A673 (cell line): ENCODE measurements at regions not wholly inside any gene's neighbourhood (a gene's known extent, or its start where the extent isn't known, plus 50 kb on each side); places are given as distances from the start of the nearest gene placed in this dataset.

Experiments
- BruUV-seq: library from RNA; stranded (reverse); fragments of 400-500 nt; replicated peaks from 2 replicates; lab custom pipeline; 2021; lab: Mats Ljungman, UMichigan
- CTCF ChIA-PET: fragments of 300-600 bp; sonication (Branson Sonifier 250); formaldehyde crosslinking; loops from one replicate; lab custom pipeline; 2022; ENCODE audit warnings: antibody characterized with exemption; lab: Charles Lee
- POLR2A ChIA-PET: fragments of 300-600 bp; sonication (Branson Sonifier 250); formaldehyde crosslinking; loops from one replicate; lab custom pipeline; 2022; ENCODE audit warnings: antibody characterized with exemption; ENCODE audit not compliant: low non-redundant PET; lab: Charles Lee
- DNase-seq: peaks from one replicate; pipeline ENCODE4 v3.0.0-alpha.2; 2015; ENCODE audit warnings: low spot score
- H3K27ac ChIP-seq: fragments of 200-600 bp; sonication (generic); 2 replicates; pipeline ENCODE4 v1.5.1; 2016; ENCODE audit warnings: mixed run types, low read depth, mild to moderate bottlenecking, mixed read lengths, antibody characterized with exemption, low read length; ENCODE audit not compliant: poor library complexity, severe bottlenecking
- H3K27me3 ChIP-seq: fragments of 200-600 bp; sonication (generic); replicated peaks from 2 replicates; pipeline ENCODE4 v1.6.1; 2017; ENCODE audit warnings: mixed run types, low read depth, mild to moderate bottlenecking, mixed read lengths, antibody characterized with exemption, low read length; ENCODE audit not compliant: insufficient read depth, poor library complexity
- H3K36me3 ChIP-seq: fragments of 200-600 bp; sonication (generic); 2 replicates; pipeline ENCODE4 v1.6.1; 2016; ENCODE audit warnings: mixed run types, mild to moderate bottlenecking, mixed read lengths, antibody characterized with exemption, low read length; ENCODE audit not compliant: insufficient read depth, poor library complexity, severe bottlenecking
- H3K4me1 ChIP-seq: fragments of 200-600 bp; sonication (generic); 2 replicates; pipeline ENCODE4 v1.6.1; 2017; ENCODE audit warnings: mixed run types, mild to moderate bottlenecking, mixed read lengths, antibody characterized with exemption, low read length; ENCODE audit not compliant: insufficient read depth, poor library complexity, severe bottlenecking
- H3K4me3 ChIP-seq: fragments of 200-600 bp; sonication (generic); 2 replicates; pipeline ENCODE4 v1.5.1; 2016; ENCODE audit warnings: low read depth, mixed run types, mild to moderate bottlenecking, mixed read lengths, low read length; ENCODE audit not compliant: poor library complexity, severe bottlenecking
- H3K9me3 ChIP-seq: fragments of 200-600 bp; sonication (generic); 2 replicates; pipeline ENCODE4 v1.6.1; 2016; ENCODE audit warnings: mixed run types, low read depth, mild to moderate bottlenecking, mixed read lengths, antibody characterized with exemption, low read length; ENCODE audit not compliant: poor library complexity, severe bottlenecking
- EZH2 ChIP-seq: fragments of 200-600 bp; sonication (generic); IDR thresholded peaks from 2 replicates; pipeline ENCODE4 v1.6.1; 2017; ENCODE audit warnings: borderline replicate concordance, low read depth, mild to moderate bottlenecking, mixed read lengths, antibody characterized with exemption, low read length; ENCODE audit not compliant: poor library complexity, severe bottlenecking
- intact Hi-C: fragments of 100-400 bp; cut with micrococcal nuclease; formaldehyde crosslinking; loops from one replicate; pipeline ENCODE4 v1.10.0; 2022; ENCODE audit not compliant: unreplicated experiment
- TF ChIP-seq, protein P1 (sequence below): fragments of 300-800, 200-600 bp; sonication (generic); conservative IDR thresholded peaks from 2 replicates; pipeline ENCODE4 v1.5.1; 2017; ENCODE audit warnings: low read depth, mild to moderate bottlenecking, antibody characterized with exemption, low read length, moderate library complexity, mixed read lengths

DNA sequence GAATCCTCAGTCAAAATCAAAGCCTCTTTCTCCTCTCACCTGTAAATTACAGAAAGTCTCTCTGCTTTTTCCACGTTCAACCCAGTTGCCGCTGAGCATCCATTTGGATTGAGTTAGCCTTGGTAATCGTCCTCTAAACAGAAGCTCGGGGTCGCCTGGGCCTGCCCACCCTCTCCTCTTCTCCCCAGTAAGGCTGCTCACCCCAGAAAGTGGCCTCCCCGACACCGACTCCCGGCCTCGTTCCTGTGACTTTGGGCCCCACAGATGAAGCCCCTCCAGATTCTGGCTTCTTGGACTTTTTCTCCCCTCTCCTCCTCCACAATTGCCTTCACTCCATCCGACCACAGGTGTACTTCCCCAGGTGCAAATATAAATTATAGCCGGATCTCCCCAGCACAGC, 1500.0 kb downstream of the BRD1 start:
- ChIA-PET POLR2A (no interaction called here), CTCF (interaction anchor here (0.7 kb wide), 1 partner anchor 37 kb away, joined by 3 read pairs; no protein-coding TSS in a partner anchor)
- TF ChIP-seq, protein P1, sequence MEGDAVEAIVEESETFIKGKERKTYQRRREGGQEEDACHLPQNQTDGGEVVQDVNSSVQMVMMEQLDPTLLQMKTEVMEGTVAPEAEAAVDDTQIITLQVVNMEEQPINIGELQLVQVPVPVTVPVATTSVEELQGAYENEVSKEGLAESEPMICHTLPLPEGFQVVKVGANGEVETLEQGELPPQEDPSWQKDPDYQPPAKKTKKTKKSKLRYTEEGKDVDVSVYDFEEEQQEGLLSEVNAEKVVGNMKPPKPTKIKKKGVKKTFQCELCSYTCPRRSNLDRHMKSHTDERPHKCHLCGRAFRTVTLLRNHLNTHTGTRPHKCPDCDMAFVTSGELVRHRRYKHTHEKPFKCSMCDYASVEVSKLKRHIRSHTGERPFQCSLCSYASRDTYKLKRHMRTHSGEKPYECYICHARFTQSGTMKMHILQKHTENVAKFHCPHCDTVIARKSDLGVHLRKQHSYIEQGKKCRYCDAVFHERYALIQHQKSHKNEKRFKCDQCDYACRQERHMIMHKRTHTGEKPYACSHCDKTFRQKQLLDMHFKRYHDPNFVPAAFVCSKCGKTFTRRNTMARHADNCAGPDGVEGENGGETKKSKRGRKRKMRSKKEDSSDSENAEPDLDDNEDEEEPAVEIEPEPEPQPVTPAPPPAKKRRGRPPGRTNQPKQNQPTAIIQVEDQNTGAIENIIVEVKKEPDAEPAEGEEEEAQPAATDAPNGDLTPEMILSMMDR: no peak
- no peak for TF ChIP-seq EZH2
- no peak for DNase-seq
- H3K9me3 ChIP-seq: no peaks in the 10 kb centered on the region
- intact Hi-C loops: no loop called here
- H3K27ac ChIP-seq: no peak overlapping the region
- no TSS peak for BruUV-seq
- H3K4me3 ChIP-seq: no peak overlapping the region
- H3K4me1 ChIP-seq: no peaks in the 10 kb centered on the region
- no peaks in the 10 kb centered on the region for H3K27me3 ChIP-seq
- no peaks in the 10 kb centered on the region for H3K36me3 ChIP-seq

DNA sequence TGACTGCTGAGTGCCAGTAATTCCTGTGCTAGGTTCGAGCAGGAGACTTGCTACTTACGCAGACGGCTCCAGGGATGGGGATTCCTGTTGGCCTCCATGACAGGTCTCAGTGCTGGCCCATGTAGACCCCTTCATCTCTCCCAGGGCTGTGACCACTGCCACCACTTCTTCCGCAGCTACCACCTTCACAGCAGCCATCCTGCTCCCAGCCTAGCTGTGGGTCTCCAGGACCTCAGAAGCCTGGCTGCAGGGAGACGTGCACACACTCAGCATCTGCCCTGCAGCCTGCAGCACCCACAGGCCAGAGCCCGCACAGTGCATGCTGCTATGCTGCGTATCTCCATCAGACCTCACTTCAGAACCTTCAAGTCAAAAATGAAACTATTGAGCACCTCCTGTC, 1503.9 kb downstream of the BRD1 start:
- no TSS peak for BruUV-seq
- Histone ChIP-seq H3K36me3 (no peaks in the 10 kb centered on the region), H3K27ac (no peak overlapping the region), H3K4me3 (no peak overlapping the region), H3K9me3 (no peaks in the 10 kb centered on the region), H3K27me3 (no peaks in the 10 kb centered on the region), H3K4me1 (no peaks in the 10 kb centered on the region)
- no peak for DNase-seq
- POLR2A ChIA-PET: no interaction called here
- CTCF ChIA-PET: no interaction called here
- intact Hi-C loops: no loop called here
- no peak for TF ChIP-seq EZH2
- TF ChIP-seq, protein P1: no peak

DNA sequence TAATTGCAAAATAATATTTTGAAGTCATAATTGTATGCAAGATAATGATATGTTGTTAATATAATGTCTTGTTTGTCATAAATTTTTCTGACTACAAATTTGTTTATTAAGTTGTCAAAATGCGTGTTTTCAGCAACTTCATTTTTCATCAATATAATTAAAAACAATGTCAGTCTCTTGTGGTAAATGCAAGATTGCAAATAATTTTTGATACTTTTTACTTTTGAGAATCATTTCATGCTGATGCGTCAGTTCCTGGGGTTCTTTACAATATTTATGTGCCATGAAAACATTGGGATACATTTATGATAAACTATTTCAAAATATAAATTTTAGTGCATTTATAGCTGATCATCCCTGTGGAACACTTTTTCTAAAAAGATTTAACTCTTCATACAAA, 1504.8 kb downstream of the BRD1 start:
- CTCF ChIA-PET: no interaction called here
- intact Hi-C loops: no loop called here

More for the DNA sequence above, 1504.8 kb downstream of the BRD1 start:
- Histone ChIP-seq H3K36me3 (no peaks in the 10 kb centered on the region), H3K4me3 (no peak overlapping the region), H3K27me3 (no peaks in the 10 kb centered on the region), H3K27ac (no peak overlapping the region), H3K9me3 (no peaks in the 10 kb centered on the region), H3K4me1 (no peaks in the 10 kb centered on the region)
- no peak for DNase-seq
- TF ChIP-seq, protein P1: no peak
- TF ChIP-seq EZH2: no peak
- BruUV-seq: no TSS peak
- POLR2A ChIA-PET: no interaction called here
